ENCODE measurements at regions not wholly inside any gene's neighbourhood (a gene's known extent, or its start where the extent isn't known, plus 50 kb on each side); places are given as distances from the start of the nearest gene placed in this dataset.

DNA sequence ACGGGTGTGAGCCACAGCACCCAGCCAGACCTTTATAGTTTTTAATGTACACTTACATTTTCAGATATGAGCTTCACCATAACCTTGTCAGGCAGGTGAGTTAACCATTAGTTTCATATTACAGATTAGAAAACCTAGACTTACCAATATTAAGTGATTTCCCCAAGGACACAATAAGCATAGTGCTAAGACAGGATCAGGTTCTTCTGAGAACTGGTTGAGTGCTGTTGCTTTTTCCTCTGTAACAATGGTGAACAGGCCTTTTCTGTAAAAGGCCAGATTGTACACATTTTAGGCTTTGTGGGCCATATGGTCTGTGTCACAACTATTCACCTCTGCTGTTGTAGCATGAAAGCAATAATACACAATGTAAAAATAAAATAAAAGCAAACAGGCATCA lies 332.0 kb downstream of the PIK3C3 start:
- no peak for DNase-seq (ENCODE audit: low spot score in 2 of 2)
- WGBS, 2 donors: 92 to 93% methylated on average over 1 of the region's 1 CpG
- TF ChIP-seq POLR2A (IDR thresholded peaks at IDR 0.05): no peak
- TF ChIP-seq EP300 (IDR thresholded peaks at IDR 0.05): no peak
- TF ChIP-seq, protein P1, sequence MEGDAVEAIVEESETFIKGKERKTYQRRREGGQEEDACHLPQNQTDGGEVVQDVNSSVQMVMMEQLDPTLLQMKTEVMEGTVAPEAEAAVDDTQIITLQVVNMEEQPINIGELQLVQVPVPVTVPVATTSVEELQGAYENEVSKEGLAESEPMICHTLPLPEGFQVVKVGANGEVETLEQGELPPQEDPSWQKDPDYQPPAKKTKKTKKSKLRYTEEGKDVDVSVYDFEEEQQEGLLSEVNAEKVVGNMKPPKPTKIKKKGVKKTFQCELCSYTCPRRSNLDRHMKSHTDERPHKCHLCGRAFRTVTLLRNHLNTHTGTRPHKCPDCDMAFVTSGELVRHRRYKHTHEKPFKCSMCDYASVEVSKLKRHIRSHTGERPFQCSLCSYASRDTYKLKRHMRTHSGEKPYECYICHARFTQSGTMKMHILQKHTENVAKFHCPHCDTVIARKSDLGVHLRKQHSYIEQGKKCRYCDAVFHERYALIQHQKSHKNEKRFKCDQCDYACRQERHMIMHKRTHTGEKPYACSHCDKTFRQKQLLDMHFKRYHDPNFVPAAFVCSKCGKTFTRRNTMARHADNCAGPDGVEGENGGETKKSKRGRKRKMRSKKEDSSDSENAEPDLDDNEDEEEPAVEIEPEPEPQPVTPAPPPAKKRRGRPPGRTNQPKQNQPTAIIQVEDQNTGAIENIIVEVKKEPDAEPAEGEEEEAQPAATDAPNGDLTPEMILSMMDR (IDR thresholded peaks at IDR 0.05): no peak

DNA sequence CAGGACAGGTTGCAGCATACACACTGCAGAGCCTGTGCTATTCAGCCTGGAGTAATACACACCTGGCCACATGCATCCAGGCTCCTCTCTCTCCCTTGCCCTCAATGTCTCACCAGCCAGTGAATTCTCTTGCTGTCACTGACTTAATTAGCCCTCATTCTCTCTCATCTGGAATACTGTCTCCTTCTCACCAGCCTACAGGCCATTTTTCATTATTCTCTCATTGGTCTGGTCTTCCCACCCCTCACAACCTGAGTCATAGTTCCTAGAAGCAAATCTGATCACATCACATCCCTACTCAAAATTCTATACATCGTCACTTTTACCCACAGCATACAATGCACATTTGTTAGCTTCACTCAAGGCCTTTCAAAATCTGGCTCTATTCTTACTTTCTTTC lies 333.1 kb downstream of the PIK3C3 start:
- TF ChIP-seq EP300 (IDR thresholded peaks at IDR 0.05) (no peak), POLR2A (IDR thresholded peaks at IDR 0.05) (no peak)
- TF ChIP-seq, protein P1 (IDR thresholded peaks at IDR 0.05): no peak
- no peaks in the 10 kb centered on the region for H3K9me3 ChIP-seq
- DNase-seq (ENCODE audit: low spot score in 2 of 2): no peak
- H3K36me3 ChIP-seq: no peaks in the 10 kb centered on the region
- no peak overlapping the region for H3K4me3 ChIP-seq
- no peaks in the 10 kb centered on the region for H3K27me3 ChIP-seq
- whole genome bisulfite sequencing, 2 donors: 47 to 62% methylated on average over 1 of the region's 1 CpG
- H3K4me1 ChIP-seq: no peaks in the 10 kb centered on the region
- H3K27ac ChIP-seq: no peak overlapping the region

More for the DNA sequence above, 332.0 kb downstream of the PIK3C3 start:
- H3K9me3 ChIP-seq: no peaks in the 10 kb centered on the region
- no peaks in the 10 kb centered on the region for H3K36me3 ChIP-seq
- no peak overlapping the region for H3K27ac ChIP-seq
- no peak overlapping the region for H3K4me3 ChIP-seq
- H3K27me3 ChIP-seq: no peaks in the 10 kb centered on the region
- H3K4me1 ChIP-seq: no peaks in the 10 kb centered on the region

DNA sequence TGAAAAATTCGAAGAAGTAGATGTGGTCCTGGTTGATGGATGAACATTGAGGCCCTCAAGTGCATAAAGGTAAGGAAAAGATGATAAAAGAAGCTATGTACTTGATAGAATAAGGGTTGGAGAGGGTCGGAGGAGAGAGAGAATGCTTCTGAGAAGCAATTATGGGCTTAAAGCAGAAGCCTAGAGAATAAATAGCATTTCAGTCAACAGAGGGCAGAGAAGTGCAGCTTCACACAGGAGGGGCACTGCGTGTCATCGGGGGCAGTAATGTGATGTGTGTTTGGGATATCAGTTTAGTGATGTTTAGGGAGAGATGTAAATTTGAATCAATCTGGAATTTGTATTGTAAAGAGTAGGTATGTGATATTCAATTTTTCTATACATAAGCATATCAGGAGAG lies 334.5 kb downstream of the PIK3C3 start:
- H3K27ac ChIP-seq: no peak overlapping the region
- no peaks in the 10 kb centered on the region for H3K36me3 ChIP-seq
- TF ChIP-seq EP300 (IDR thresholded peaks at IDR 0.05) (no peak), POLR2A (IDR thresholded peaks at IDR 0.05) (no peak)
- TF ChIP-seq, protein P1 (IDR thresholded peaks at IDR 0.05): no peak
- H3K27me3 ChIP-seq: no peaks in the 10 kb centered on the region
- no peak overlapping the region for H3K4me3 ChIP-seq
- no peak for DNase-seq (ENCODE audit: low spot score in 2 of 2)
- 81 to 84% methylated on average over 4 of the region's 4 CpGs for WGBS, 2 donors
- H3K4me1 ChIP-seq: no peaks in the 10 kb centered on the region
- no peaks in the 10 kb centered on the region for H3K9me3 ChIP-seq

GRCh38 chr18:42290318-42291307 lies 335.6 kb downstream of the PIK3C3 start:
- no peaks in the 10 kb centered on the region for H3K36me3 ChIP-seq
- H3K4me1 ChIP-seq: no peaks in the 10 kb centered on the region
- DNase-seq (ENCODE audit: low spot score in 2 of 2): no peak
- H3K4me3 ChIP-seq: no peak overlapping the region
- 81 to 83% methylated on average over 7 of the region's 7 CpGs for WGBS, 2 donors
- H3K9me3 ChIP-seq: no peaks in the 10 kb centered on the region
- H3K27ac ChIP-seq: no peak overlapping the region
- H3K27me3 ChIP-seq: no peaks in the 10 kb centered on the region
- TF ChIP-seq, protein P1 (IDR thresholded peaks at IDR 0.05): no peak
- TF ChIP-seq POLR2A (IDR thresholded peaks at IDR 0.05): no peak
- TF ChIP-seq EP300 (IDR thresholded peaks at IDR 0.05): no peak

- Histone ChIP-seq H3K27ac (no peak overlapping the region), H3K36me3 (no peaks in the 10 kb centered on the region), H3K27me3 (no peaks in the 10 kb centered on the region), H3K4me3 (no peak overlapping the region), H3K9me3 (no peaks in the 10 kb centered on the region), H3K4me1 (no peaks in the 10 kb centered on the region)
- 90 to 94% methylated on average over 2 of the region's 2 CpGs for WGBS, 2 donors
- TF ChIP-seq EP300 (IDR thresholded peaks at IDR 0.05): no peak
- TF ChIP-seq, protein P1 (IDR thresholded peaks at IDR 0.05): no peak
- TF ChIP-seq POLR2A (IDR thresholded peaks at IDR 0.05): no peak
- no peak for DNase-seq (ENCODE audit: low spot score in 2 of 2)
Measured at GRCh38 chr18:42292654-42293053, 337.6 kb downstream of the PIK3C3 start.

Measured in tibial nerve (tissue), 4 donors.